Stimulated activated naive CD8-positive, alpha-beta T cell treated with anti-CD3 and anti-CD28 coated beads, Interleukin-15, Interleukin-2, amounts not matched to agents 100 U/mL and 50 U/mL, for 24 hours (primary cell): ENCODE measurements at regions not wholly inside any gene's neighbourhood (a gene's known extent, or its start where the extent isn't known, plus 50 kb on each side); places are given as distances from the start of the nearest gene placed in this dataset.
"Not testable (repeated sequence)": the region's sequence is repeated elsewhere in the genome, so short reads cannot be mapped to it uniquely, and the experiment has no call there.

Source experiments
- ATAC-seq: fragments of 150-1000 bp; cut with Tn5 transposase; one replicate; pipeline ENCODE4 v1.10.0; 2021
- DNase-seq: peaks from one replicate; pipeline ENCODE4 v3.0.0; 2021

GRCh38 chr18:26650310-26651268 is 102.2 kb upstream of the KCTD1 start:
- no peak for ATAC-seq
- DNase-seq = no peak

DNA sequence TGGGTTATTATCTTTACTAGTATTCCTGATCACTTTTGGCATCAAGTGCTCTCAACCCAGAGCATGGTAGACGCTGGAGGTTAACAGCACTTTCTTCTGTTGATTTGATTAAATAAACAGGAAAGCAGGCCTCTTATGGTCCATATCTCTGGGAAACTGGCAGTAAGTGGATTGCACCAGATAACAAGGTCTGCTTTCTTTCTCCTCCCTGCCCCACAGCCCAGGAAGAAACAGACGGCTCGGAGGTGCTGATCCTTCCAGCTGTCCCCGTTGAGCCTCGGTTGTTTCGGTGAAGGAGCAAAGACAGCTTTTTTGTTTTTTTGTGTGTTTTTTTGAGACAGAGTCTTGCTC is 100.8 kb upstream of the KCTD1 start:
- no peak for DNase-seq

GRCh38 chr18:26648509-26649192 is 100.3 kb upstream of the KCTD1 start:
- no peak for DNase-seq
- no peak for ATAC-seq

More for the DNA sequence above, 100.8 kb upstream of the KCTD1 start:
- no peak for ATAC-seq

DNA sequence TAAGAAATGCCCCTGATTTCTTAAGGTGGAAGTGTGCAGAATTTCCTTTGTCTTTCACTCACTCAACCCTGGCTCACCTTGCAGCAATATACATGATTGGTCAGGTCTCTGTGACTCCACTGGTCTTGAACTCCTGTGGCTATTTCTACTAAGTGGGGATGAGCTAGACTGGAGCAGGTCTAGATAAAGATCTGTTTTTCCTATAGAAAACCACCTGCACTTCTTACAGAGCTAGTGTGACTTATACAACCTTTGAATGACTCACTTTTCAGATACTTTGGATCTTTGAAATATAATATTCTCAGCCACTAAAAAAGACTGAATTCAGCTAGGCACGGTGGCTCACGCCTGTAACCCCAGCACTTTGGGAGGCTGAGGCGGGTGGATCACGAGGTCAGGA is 98.5 kb upstream of the KCTD1 start:
- DNase-seq = no peak
- no peak for ATAC-seq

DNA sequence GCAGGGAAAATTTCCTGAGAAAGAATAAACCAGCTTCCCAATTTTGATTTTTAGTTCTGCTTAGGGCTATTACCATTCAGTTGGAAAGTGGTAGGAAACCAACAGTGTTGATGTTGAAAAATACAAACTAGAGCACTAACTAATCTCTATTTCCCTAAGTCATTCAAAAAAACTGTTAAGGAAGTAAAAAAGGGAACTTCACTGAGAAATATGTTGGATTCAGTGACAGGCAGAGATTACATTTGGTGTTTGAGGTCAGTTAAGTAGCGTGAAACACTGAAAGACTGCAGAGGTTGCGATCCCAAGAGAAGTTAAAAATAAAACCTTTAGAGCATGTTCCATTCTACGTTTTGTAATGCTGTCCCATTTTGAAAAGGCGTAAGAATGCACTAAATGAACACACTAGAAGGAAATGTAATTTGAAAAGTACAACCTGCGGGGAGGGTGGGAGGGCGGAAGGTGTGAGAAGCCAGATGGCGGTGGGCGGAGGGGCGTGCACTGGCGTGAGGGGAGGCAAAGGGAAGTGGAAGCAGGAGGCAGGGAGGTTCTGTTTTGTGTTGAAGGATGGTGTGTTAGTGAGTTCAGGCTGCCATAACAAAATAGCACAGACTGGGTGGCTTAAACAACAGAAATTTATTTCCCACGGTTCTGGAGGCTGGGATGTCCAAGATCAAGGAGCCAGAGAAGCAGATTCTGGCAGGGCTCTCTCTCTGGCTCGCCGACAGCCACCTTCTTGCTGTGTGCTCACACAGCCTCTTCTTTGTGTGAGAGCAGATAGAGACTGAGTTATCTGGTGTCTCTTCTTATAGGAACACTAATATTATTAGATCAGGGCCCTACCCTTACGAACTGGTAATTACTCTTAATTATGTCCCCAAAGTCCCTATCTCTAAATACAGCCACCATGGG is 94.3 kb upstream of the KCTD1 start:
- DNase-seq (no peak), ATAC-seq (no peak)

DNA sequence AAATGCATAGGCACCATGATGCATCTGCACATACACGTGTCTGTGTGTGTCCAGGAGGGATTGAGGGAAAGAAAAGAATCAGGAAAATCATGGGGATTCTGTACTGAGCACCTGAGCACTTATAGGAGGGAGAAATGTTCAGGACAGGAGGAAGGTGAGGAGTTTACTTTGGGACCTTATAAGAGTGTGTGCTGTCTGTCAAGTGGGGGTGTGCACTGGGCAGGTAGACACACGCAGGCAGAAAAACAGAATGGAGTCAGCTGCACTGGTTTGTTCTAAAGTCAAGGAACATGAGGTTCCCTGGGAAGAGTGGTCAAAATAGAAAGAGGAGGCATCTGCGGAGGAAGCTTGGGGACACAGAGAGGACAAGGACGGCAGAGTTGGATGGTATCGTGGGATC is 92.2 kb upstream of the KCTD1 start:
- DNase-seq = no peak
- ATAC-seq = no peak

GRCh38 chr18:26639149-26639548 is 90.8 kb upstream of the KCTD1 start:
- no peak for ATAC-seq
- no peak for DNase-seq

DNA sequence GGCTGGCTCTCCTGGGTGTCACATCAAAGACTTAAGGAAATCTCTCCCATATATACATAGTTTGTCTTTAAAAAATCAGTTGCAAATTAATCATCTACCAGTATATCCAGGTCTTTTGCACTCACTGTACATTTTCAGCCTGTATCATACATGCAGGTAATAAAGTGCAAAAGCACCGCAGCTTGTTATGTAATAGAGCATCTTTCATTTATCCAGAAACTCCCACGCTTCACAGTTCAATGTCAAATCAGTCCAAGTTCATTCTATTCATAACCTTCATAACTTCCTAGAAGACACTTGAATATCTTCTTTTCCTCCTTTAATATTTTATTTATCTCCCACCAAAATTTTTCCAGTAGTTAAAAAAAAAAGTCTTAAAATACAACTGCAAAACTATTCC is 89.6 kb upstream of the KCTD1 start:
- ATAC-seq = no peak

GRCh38 chr18:26637324-26637723 is 89.0 kb upstream of the KCTD1 start:
- ATAC-seq = no peak
- DNase-seq = no peak

More for the DNA sequence above, 89.6 kb upstream of the KCTD1 start:
- DNase-seq = no peak

DNA sequence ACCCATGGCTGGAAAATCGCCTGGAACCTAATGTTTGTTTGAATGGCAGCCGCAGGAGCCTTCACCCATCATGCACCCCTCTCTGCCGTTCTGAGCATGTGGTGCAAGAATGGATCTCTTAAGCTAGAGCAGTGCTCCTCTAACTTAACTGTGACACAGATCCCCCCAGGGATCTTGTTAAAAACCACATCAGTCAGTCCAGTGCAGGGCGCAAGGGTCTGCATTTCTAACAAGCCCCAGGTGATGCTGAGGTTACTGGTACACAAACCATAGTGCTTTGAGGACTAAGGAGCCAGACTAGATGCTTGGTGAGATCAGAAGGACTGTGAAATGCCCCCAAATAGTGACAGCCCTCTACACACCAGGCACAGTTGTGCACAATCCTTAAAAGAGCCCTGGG is 87.1 kb upstream of the KCTD1 start:
- ATAC-seq = no peak
- no peak for DNase-seq

GRCh38 chr18:26634631-26635030 is 86.3 kb upstream of the KCTD1 start:
- no peak for DNase-seq
- ATAC-seq = no peak

GRCh38 chr18:26631135-26631534 is 82.8 kb upstream of the KCTD1 start:
- DNase-seq = no peak
- no peak for ATAC-seq

DNA sequence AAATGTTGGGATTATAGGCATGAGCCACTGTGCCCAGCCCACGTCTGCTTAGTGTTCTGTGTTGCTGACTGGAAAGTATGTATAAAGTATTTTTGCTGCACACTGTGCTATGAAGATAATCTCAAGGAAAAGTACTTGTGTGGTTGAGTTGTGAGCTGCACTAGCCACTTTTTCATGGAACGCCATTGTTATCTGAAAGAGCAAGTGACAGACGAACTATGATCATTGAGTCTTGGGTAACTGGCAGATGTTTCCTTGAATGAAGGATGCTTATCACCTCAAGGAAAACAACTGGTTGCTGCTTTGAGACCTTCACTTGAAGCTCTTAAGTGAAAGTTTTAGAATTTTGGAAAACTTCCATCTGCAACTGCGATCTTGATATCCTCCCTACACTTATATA is 82.2 kb upstream of the KCTD1 start:
- DNase-seq (no peak), ATAC-seq (no peak)

DNA sequence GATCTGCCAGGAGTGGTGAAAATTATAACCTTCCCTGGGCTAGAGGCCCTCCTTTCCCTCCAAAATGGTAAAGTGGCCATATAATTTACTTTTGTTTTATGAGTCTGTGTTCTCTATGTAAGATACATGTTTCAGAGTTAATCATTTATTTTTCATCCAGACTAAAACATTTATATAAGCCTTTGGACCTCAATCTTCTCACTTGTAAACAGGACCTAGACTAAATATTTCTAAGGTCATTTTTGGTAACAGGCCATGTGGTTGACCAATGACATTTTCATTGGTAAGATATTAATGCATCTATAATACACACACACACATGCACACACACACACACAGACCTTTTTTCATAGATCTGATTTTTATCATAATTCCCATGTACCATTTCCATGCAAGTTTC is 79.7 kb upstream of the KCTD1 start:
- DNase-seq (no peak), ATAC-seq (no peak)

DNA sequence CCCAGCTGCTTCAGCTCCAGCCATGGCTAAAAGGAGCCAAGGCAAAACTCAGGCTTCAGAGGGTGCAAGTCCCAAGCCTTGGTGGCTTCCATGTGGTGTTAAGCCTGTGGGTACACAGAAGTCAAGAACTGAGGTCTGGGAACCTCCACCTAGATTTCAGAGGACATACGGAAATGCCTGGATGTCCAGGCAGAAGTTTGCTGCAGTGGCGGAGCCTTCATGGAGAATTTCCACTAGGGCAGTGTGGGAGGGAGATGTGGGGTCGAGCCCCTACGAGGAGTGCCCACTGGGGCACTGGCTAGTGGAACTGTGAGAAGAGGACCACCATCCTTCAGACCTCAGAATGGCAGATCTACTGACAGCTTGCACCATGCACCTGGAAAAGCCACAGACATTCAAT is 76.1 kb upstream of the KCTD1 start:
- DNase-seq (no peak), ATAC-seq (no peak)

GRCh38 chr18:26623314-26623713 is 75.0 kb upstream of the KCTD1 start:
- not testable (repeated sequence) for ATAC-seq, DNase-seq

DNA sequence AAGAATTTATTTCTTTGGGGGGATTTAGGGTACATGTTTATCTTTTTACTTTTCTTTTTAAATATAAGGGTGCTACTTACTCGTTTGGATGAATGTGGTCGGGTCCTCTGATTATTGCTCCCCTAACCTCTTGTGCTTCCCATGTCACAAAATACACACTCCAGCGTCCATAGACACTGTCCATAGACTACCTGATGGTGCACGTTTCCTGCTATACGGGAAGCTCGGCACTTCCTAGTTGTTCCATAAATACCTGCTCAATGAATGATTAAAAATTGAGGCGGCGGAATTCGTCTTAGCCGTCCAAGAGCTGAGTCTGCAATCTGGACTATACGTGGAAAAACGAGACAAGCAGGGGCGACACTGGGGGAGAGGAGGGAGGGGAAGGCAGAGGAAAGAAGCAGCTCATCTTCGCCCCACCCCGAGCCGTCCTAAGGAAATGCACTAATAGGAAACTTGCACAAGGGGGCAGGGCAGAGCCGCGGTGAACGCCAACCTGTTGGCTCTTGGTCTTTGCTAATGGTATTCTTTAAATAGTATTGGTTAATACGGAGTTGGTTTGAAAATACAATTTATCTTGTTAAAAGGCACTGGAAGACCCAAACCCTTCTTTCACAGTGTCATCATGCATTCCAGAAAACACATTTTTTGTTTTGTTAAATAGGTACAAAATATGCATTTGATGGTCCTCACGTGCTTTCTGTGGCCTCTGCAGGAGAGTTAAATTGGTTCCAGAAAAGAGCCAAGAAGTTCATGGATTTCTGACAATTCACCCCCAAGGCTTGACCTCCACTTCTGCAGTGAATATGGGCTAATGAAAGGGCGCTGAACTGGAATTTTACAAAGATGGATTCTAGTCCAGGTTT is 73.0 kb upstream of the KCTD1 start:
- DNase-seq (peak; percentile 34), ATAC-seq (no peak)

GRCh38 chr18:26619350-26619749 is 71.0 kb upstream of the KCTD1 start:
- DNase-seq (no peak), ATAC-seq (no peak)

DNA sequence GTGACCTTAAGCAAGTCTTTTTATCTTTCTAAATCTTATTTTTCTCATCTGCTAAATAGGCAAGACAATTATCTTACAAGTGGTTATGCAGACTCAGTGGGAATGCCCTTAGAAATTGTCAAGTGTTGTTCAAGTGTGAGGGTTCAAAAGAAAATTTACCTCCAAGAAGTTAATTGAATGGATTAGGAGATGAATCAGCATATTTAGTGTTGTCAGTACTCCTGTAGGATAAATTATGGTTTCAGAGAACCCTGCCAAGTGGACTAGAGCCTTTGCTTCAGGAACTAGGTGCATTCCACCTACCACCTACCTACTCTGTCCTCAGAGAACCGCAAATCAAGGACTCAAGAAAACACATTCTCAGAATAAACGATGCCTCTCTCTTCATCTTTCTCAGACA is 69.8 kb upstream of the KCTD1 start:
- no peak for ATAC-seq
- no peak for DNase-seq

DNA sequence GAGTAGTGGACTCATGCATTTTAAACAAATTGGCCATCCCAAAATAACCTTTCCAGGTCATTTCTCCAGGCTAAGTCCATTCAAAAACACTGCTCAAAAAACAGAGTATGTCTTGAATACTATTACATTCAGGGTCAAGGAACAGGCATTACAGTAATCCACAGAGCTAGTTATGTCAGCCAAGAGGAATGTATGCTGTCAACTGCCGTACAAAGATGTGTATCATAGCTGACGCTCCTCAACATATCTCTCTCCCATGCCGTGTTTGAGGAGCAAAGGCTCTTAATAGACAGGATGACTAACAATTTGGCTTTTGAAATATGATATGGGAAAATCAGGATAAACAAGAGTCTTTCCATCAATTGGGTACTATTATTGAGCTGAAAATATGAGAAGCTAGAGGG is 68.8 kb upstream of the KCTD1 start:
- ATAC-seq (no peak), DNase-seq (no peak)

DNA sequence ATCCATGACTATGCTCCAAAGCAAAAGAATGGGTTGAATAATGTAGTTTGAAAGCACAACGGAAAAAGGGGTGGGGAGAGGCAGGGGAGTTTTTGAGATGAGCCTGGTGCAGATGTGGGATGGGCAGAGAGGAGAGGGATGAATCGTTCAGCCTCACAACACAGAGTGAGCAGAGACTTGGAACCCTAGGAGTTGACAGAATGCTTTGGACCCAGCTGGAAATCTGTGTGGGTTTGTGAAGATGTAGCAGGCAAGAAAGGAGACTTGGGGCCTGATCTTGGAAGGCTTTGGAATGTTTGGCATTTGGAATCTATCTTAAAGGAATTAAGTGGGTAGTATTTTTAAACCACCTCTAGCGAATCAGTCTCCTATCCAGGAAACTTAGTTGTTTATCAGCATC is 66.0 kb upstream of the KCTD1 start:
- no peak for ATAC-seq

More for the DNA sequence above, 66.0 kb upstream of the KCTD1 start:
- DNase-seq = no peak
